ENCODE measurements at regions not wholly inside any gene's neighbourhood (a gene's known extent, or its start where the extent isn't known, plus 50 kb on each side); places are given as distances from the start of the nearest gene placed in this dataset.

DNA sequence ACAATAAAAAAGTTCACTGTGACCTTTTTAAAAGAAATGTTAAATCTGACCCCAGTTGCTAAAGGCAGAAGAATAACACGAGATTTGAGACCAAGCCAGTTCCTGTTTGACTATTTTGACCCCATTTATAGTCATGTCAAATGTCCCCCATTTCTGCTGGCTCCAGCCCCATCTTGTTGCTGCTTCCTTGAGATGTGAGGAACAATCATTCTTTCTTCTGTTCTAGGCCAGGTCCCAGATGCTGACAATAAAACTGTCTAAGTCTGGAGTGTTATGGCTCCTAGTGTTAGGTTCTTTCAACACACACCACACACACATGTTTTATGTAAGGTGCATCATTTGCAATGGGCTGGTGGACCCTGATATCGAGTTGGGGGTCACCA lies 92.0 kb upstream of the CYP1B1 start:
- no peaks in the 10 kb centered on the region for H3K9me3 ChIP-seq
- no peaks in the 10 kb centered on the region for H3K27me3 ChIP-seq (ENCODE audit: low read depth)
- TF ChIP-seq, protein P1, sequence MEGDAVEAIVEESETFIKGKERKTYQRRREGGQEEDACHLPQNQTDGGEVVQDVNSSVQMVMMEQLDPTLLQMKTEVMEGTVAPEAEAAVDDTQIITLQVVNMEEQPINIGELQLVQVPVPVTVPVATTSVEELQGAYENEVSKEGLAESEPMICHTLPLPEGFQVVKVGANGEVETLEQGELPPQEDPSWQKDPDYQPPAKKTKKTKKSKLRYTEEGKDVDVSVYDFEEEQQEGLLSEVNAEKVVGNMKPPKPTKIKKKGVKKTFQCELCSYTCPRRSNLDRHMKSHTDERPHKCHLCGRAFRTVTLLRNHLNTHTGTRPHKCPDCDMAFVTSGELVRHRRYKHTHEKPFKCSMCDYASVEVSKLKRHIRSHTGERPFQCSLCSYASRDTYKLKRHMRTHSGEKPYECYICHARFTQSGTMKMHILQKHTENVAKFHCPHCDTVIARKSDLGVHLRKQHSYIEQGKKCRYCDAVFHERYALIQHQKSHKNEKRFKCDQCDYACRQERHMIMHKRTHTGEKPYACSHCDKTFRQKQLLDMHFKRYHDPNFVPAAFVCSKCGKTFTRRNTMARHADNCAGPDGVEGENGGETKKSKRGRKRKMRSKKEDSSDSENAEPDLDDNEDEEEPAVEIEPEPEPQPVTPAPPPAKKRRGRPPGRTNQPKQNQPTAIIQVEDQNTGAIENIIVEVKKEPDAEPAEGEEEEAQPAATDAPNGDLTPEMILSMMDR (IDR thresholded peaks at IDR 0.05), result no peak
- no peak for ATAC-seq
- H3K27ac ChIP-seq, result no peak overlapping the region
- H3K36me3 ChIP-seq, result no peaks in the 10 kb centered on the region
- H3K4me3 ChIP-seq, result no peak overlapping the region
- no peaks in the 10 kb centered on the region for H3K4me1 ChIP-seq
- no peak for DNase-seq
- intact Hi-C loops (cut with DNase I), result no loop called here

DNA sequence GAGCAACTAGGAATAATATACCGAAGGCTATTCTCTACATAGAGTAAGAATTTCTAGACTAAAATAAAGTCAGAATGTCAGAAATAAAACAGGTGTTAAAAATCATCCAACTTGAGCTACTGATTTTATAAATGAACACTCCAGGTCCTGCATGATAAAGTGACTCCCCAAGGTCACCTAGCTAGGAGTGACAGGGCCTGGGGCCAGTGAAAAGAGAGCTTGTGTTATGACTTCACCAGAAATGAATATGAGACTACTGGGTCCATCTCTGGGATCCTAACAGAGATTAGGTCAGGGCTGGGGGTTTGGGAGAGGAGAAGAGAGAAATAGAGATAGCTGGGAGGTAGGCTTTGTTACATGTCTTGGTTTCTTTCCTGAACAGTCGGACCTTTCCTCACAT lies 89.7 kb upstream of the CYP1B1 start:
- TF ChIP-seq, protein P1 (IDR thresholded peaks at IDR 0.05), result no peak
- intact Hi-C loops (cut with DNase I), result no loop called here
- no peaks in the 10 kb centered on the region for H3K27me3 ChIP-seq (ENCODE audit: low read depth)
- no peaks in the 10 kb centered on the region for H3K36me3 ChIP-seq
- H3K9me3 ChIP-seq, result no peaks in the 10 kb centered on the region
- no peak overlapping the region for H3K4me3 ChIP-seq
- ATAC-seq (no peak), DNase-seq (no peak)
- H3K4me1 ChIP-seq, result peaks cover under 1% of the 10 kb centered on the region
- H3K27ac ChIP-seq, result no peak overlapping the region

DNA sequence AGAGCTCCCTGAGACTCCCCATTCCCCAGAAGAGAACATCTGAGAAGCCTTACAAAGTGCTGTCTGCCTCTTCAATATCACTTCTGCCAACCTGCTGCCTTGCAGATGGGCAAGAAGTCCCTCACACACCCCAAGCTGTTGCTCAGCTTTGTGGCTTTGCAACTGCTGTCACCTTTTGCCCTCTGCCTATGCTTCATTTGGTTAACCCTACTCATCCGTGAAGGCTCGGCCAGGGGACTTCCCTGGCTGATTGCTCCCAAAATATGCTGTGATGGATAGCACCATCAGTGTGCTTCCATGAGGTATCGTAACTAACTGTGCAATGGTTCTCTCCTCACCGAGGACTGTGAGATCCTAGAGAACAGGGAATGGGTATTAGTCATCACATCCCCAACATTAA lies 88.9 kb upstream of the CYP1B1 start:
- Histone ChIP-seq H3K27me3 (ENCODE audit: low read depth) (no peaks in the 10 kb centered on the region), H3K9me3 (no peaks in the 10 kb centered on the region), H3K4me3 (no peak overlapping the region), H3K27ac (no peak overlapping the region), H3K4me1 (peaks cover 8% of the 10 kb centered on the region), H3K36me3 (no peaks in the 10 kb centered on the region)
- DNase-seq, result no peak
- no peak for ATAC-seq
- TF ChIP-seq, protein P1 (IDR thresholded peaks at IDR 0.05), result no peak
- intact Hi-C loops (cut with DNase I), result no loop called here

DNA sequence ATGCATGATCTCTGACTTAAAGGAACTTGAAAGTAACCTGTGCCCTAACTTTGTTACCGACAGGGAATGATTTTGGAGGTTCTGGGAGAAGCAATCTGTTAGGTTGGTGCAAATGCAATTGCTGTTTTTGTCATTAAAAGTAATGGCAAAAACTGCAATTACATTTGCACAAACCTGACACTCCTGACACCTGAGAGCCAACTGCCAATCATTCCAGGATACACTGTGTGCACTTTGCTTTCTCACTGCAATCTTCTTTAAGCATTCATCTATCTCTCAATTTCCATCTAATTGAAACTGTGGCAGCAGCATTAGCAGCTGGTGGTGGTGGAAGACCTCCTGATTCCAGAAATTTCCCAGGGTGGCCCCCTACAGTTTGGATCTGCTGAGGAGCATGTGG lies 87.6 kb upstream of the CYP1B1 start:
- no peaks in the 10 kb centered on the region for H3K9me3 ChIP-seq
- no peak for DNase-seq

DNA sequence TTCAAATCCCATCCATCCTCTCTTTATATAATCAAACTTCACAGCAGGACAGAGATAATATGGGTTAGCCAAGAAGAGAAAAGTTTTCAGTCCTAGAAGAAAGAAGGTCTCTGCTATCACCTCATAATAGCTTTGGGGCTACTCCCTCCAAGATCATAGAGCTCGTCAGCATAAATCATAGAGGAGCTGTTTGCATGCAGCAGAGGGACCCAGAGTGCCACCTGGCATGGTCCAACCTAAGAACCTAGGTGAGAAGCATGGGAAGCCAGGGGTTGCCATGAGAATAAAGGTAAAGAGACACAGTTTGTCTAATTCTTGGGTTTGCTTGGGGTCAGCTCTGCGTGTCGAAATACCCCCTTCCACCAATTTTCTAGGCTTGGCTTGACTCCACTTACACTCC lies 87.1 kb upstream of the CYP1B1 start:
- Histone ChIP-seq H3K27ac (no peak overlapping the region), H3K9me3 (no peaks in the 10 kb centered on the region), H3K4me1 (peaks cover 23% of the 10 kb centered on the region), H3K4me3 (no peak overlapping the region), H3K27me3 (ENCODE audit: low read depth) (no peaks in the 10 kb centered on the region), H3K36me3 (no peaks in the 10 kb centered on the region)
- intact Hi-C loops (cut with DNase I), result no loop called here
- DNase-seq, result no peak
- ATAC-seq, result peak in 1 of 2 donors; percentile 37
- TF ChIP-seq, protein P1 (IDR thresholded peaks at IDR 0.05), result no peak

More for the DNA sequence above, 87.6 kb upstream of the CYP1B1 start:
- H3K27ac ChIP-seq, result no peak overlapping the region
- intact Hi-C loops (cut with DNase I), result no loop called here
- H3K4me3 ChIP-seq, result no peak overlapping the region
- no peak for ATAC-seq
- no peaks in the 10 kb centered on the region for H3K27me3 ChIP-seq (ENCODE audit: low read depth)
- H3K36me3 ChIP-seq, result no peaks in the 10 kb centered on the region
- peaks cover 19% of the 10 kb centered on the region for H3K4me1 ChIP-seq
- TF ChIP-seq, protein P1 (IDR thresholded peaks at IDR 0.05), result no peak

DNA sequence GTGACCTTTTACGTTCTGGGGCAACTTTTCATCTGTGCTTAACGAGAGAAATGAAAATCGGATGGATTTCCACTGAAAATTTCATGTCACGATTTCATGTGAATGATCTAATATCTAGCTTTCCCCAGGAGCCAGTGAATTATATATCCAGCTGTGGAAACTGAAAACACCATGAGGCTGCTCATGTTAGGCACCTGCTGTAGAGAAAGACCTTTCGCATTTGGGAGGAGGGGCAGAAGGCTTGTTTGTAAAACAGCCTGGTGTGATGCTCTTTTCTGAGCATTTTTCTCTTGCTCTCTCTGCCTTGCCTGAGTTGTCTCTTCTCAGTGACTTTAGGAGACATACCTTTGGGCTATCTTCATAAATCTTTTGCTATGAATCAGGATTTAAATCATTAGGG lies 84.6 kb upstream of the CYP1B1 start:
- H3K27me3 ChIP-seq (ENCODE audit: low read depth), result no peaks in the 10 kb centered on the region
- H3K4me1 ChIP-seq, result peaks cover 27% of the 10 kb centered on the region
- no peaks in the 10 kb centered on the region for H3K36me3 ChIP-seq
- H3K9me3 ChIP-seq, result no peaks in the 10 kb centered on the region
- ATAC-seq (no peak), DNase-seq (no peak)
- peak overlapping the region; percentile 55 for H3K27ac ChIP-seq
- intact Hi-C loops (cut with DNase I), result no loop called here
- TF ChIP-seq, protein P1 (IDR thresholded peaks at IDR 0.05), result no peak
- no peak overlapping the region for H3K4me3 ChIP-seq

All from lower lobe of right lung (tissue), 2 donors.